DOHH2 (cell line): ENCODE measurements at regions not wholly inside any gene's neighbourhood (a gene's known extent, or its start where the extent isn't known, plus 50 kb on each side); places are given as distances from the start of the nearest gene placed in this dataset.

ENCODE experiments used
- EZH2phosphoT487 ChIP-seq: fragments of 200-600 bp; sonication (generic); IDR thresholded peaks from 2 replicates; pipeline ENCODE4 v1.6.1; 2017; ENCODE audit warnings: borderline replicate concordance, mild to moderate bottlenecking, antibody characterized with exemption, low read length, moderate library complexity, mixed read lengths
- TF ChIP-seq, protein P1 (sequence below): fragments of 200-600 bp; sonication (generic); IDR thresholded peaks from one replicate; pipeline ENCODE4 v1.5.1; 2014; ENCODE audit warnings: antibody characterized with exemption, mild to moderate bottlenecking, low read depth, low read length; ENCODE audit not compliant: poor library complexity, severe bottlenecking

GRCh38 chr13:107242138-107242537, 674.2 kb upstream of the ARGLU1 start:
- TF ChIP-seq, protein P1, sequence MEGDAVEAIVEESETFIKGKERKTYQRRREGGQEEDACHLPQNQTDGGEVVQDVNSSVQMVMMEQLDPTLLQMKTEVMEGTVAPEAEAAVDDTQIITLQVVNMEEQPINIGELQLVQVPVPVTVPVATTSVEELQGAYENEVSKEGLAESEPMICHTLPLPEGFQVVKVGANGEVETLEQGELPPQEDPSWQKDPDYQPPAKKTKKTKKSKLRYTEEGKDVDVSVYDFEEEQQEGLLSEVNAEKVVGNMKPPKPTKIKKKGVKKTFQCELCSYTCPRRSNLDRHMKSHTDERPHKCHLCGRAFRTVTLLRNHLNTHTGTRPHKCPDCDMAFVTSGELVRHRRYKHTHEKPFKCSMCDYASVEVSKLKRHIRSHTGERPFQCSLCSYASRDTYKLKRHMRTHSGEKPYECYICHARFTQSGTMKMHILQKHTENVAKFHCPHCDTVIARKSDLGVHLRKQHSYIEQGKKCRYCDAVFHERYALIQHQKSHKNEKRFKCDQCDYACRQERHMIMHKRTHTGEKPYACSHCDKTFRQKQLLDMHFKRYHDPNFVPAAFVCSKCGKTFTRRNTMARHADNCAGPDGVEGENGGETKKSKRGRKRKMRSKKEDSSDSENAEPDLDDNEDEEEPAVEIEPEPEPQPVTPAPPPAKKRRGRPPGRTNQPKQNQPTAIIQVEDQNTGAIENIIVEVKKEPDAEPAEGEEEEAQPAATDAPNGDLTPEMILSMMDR = no peak
- TF ChIP-seq EZH2phosphoT487 = no peak
